Gastrocnemius medialis (tissue), 4 donors: ENCODE measurements at regions not wholly inside any gene's neighbourhood (a gene's known extent, or its start where the extent isn't known, plus 50 kb on each side); places are given as distances from the start of the nearest gene placed in this dataset.
A peak's percentile ranks its signal among the peaks of the same experiment; 100 is the strongest.
"Not testable (repeated sequence)": the region's sequence is repeated elsewhere in the genome, so short reads cannot be mapped to it uniquely, and the experiment has no call there.

Experiments
- ATAC-seq, 2 donors: fragments of 150-250 bp; one replicate each; pipeline ENCODE4 v1.9.1; 2016
- DNase-seq, 2 donors: peaks; one replicate each; pipeline ENCODE4 v3.0.0-alpha.2; 2019
- H3K27ac ChIP-seq, 4 donors: fragments of 200-600 bp; sonication (generic); 1 replicate in 1 of 4; 2 replicates in 3 of 4; pipeline ENCODE4 v1.5.1; 2016 to 2018; ENCODE audit warnings: mild to moderate bottlenecking in 2 of 4, moderate library complexity in 1 of 4
- H3K27me3 ChIP-seq, 3 donors: fragments of 200-600 bp; sonication (generic) in 2 of 3; 1 replicate in 1 of 3; 2 replicates in 2 of 3; pipeline versions ENCODE4 v1.5.1 to v1.6.0; 2016 to 2019; ENCODE audit warnings: mild to moderate bottlenecking in 1 of 3, moderate library complexity in 1 of 3
- H3K36me3 ChIP-seq, 2 donors: fragments of 200-600 bp; sonication (generic) in 1 of 2; one replicate each; pipeline ENCODE4 v1.5.1; 2017 to 2018
- H3K4me1 ChIP-seq, 2 donors: fragments of 200-600 bp; sonication (generic) in 1 of 2; one replicate each; pipeline ENCODE4 v1.5.1; 2016 to 2017; ENCODE audit warnings: mild to moderate bottlenecking in 2 of 2
- H3K4me3 ChIP-seq, 4 donors: fragments of 200-600 bp; sonication (generic) in 3 of 4; 1 replicate in 1 of 4; 2 replicates in 3 of 4; pipeline ENCODE4 v1.5.1; 2016 to 2019; ENCODE audit warnings: mild to moderate bottlenecking in 2 of 4
- H3K9me3 ChIP-seq, 3 donors: fragments of 200-600 bp; sonication (generic) in 2 of 3; 1 replicate in 1 of 3; 2 replicates in 2 of 3; pipeline ENCODE4 v1.5.1; 2016 to 2019
- in situ Hi-C, 4 donors: fragments of 200-750 bp; cut with MboI; loops; one replicate each; pipeline versions ENCODE4 v1.15.0 to v1.8.0; 2017; ENCODE audit warnings: low sequenced_read_pairs in 4 of 4
- intact Hi-C: fragments of 100-400 bp; cut with DNase I; formaldehyde crosslinking; loops from one replicate; pipeline ENCODE4 v1.15.1; 2023; ENCODE audit warnings: low total_unique reads

DNA sequence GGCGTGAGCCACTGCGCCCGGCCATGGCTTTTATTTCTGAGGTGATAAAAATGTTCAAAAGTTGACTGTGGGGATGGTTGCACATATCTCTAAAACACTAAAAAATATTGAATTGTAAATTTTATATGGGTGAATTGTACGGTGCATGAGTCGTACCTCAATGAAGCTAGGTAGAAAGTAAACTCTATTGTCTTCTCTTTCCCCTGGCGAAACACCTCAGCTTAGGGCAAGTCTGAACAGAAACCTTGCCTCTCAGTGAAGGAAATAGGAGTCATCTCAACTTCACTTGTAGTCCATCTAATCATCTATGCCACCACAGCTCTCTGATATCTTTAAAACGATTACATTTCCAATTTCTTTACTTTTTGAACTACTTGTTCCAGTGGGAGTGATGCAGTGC lies 309.6 kb downstream of the SPATA31A1 start:
- H3K4me3 ChIP-seq, H3K36me3 ChIP-seq, H3K27ac ChIP-seq, H3K27me3 ChIP-seq, H3K4me1 ChIP-seq, DNase-seq, intact Hi-C loops, ATAC-seq, H3K9me3 ChIP-seq, in situ Hi-C loops: not testable (repeated sequence)

GRCh38 chr9:39674437-39675210 lies 319.2 kb downstream of the SPATA31A1 start:
- H3K4me3 ChIP-seq, H3K27me3 ChIP-seq, H3K4me1 ChIP-seq, H3K9me3 ChIP-seq, in situ Hi-C loops, intact Hi-C loops, ATAC-seq, H3K36me3 ChIP-seq, DNase-seq, H3K27ac ChIP-seq: not testable (repeated sequence)

GRCh38 chr9:39675211-39675553 lies 319.7 kb downstream of the SPATA31A1 start:
- intact Hi-C loops, H3K9me3 ChIP-seq, H3K27ac ChIP-seq, H3K4me1 ChIP-seq, H3K27me3 ChIP-seq, in situ Hi-C loops, H3K36me3 ChIP-seq, DNase-seq, H3K4me3 ChIP-seq, ATAC-seq: not testable (repeated sequence)

GRCh38 chr9:39678534-39679263 lies 323.2 kb downstream of the SPATA31A1 start:
- intact Hi-C loops, H3K4me1 ChIP-seq, H3K9me3 ChIP-seq, H3K36me3 ChIP-seq, H3K27me3 ChIP-seq, ATAC-seq, in situ Hi-C loops, H3K27ac ChIP-seq, DNase-seq, H3K4me3 ChIP-seq: not testable (repeated sequence)

- DNase-seq, H3K27me3 ChIP-seq, H3K36me3 ChIP-seq, H3K4me3 ChIP-seq, H3K27ac ChIP-seq, H3K9me3 ChIP-seq, in situ Hi-C loops, H3K4me1 ChIP-seq, ATAC-seq, intact Hi-C loops: not testable (repeated sequence)
These were observed 325.4 kb downstream of the SPATA31A1 start for GRCh38 chr9:39680694-39681401.

DNA sequence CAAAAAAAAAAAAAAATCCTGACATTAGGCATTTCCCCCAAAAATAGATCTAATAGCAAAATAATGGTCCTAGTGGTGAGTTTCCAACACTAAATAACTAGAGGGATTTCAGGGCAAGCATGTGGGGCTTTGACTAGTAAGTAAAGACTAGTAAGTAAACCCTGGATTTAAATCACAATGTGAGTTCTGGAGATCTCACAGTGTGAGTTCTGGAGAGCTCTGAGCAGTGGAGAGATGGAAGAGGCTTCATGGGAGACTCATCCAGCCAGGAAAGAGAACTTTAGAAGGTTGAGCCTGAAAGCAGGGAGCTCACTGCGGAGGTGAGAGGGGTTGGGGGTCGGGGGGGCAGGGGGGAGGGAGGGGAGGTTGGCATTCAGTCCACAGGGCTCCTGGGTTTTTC lies 373.4 kb downstream of the SPATA31A1 start:
- H3K27me3 ChIP-seq, H3K36me3 ChIP-seq, H3K4me3 ChIP-seq, in situ Hi-C loops, DNase-seq, intact Hi-C loops, ATAC-seq, H3K9me3 ChIP-seq, H3K27ac ChIP-seq, H3K4me1 ChIP-seq: not testable (repeated sequence)

GRCh38 chr9:39744898-39745297 lies 389.4 kb downstream of the SPATA31A1 start:
- H3K4me1 ChIP-seq, H3K27ac ChIP-seq, intact Hi-C loops, ATAC-seq, in situ Hi-C loops, H3K27me3 ChIP-seq, H3K36me3 ChIP-seq, H3K4me3 ChIP-seq, H3K9me3 ChIP-seq, DNase-seq: not testable (repeated sequence)

DNA sequence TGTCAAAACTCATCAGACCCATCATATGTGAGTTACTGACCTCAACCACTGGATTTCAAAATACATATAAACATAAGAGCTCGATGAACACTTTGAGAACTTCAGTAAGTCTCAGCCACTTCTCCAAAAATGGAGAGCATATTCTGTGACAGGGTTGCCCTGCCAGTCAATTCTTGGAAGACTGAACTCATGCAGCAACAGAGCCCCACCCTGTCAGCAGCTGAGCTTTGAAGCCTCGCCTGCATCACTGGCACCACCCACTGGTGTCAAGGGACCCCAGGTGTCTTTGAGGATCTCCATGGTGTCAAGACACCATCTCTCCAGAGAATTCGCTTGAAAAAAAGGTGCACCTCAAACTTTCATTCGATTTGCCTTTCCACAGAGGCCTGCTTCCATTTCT lies 420.1 kb downstream of the SPATA31A1 start:
- H3K4me3 ChIP-seq, DNase-seq, intact Hi-C loops, in situ Hi-C loops, H3K36me3 ChIP-seq, H3K4me1 ChIP-seq, H3K27ac ChIP-seq, H3K27me3 ChIP-seq, H3K9me3 ChIP-seq, ATAC-seq: not testable (repeated sequence)

- H3K27me3 ChIP-seq, H3K36me3 ChIP-seq, in situ Hi-C loops, H3K9me3 ChIP-seq, intact Hi-C loops, H3K4me1 ChIP-seq: not testable (repeated sequence)
- peak overlapping the region in 2 of 4 donors; percentile 29 to 45 for H3K27ac ChIP-seq
- H3K4me3 ChIP-seq = peak overlapping the region; percentile 37 to 49 (median 40)
- DNase-seq (peak; percentile 20 to 44), ATAC-seq (peak; percentile 100)
These were observed 435.9 kb downstream of the SPATA31A1 start for GRCh38 chr9:39791356-39791755.

DNA sequence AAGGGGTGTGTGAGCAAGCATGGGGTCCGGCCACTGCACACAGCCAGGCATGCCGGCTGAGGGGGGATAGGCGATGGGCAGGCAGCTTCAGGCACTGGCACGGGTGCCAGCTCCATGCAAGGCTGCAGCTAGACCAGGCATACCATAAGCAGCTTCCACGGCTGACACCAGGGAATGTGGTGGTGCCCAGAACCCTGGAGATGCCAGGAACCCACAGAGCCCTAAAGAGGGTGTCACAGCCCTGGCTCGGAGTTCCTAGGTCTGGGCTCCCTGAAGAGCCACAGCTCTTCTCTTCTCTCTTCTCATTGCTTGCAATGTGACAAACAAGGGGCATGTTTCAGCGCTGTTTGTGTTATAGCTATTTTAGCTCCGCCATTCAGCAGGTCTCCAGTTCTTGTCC lies 442.5 kb downstream of the SPATA31A1 start:
- H3K9me3 ChIP-seq, in situ Hi-C loops, H3K36me3 ChIP-seq, H3K27ac ChIP-seq, H3K4me1 ChIP-seq, DNase-seq, ATAC-seq, H3K27me3 ChIP-seq, H3K4me3 ChIP-seq, intact Hi-C loops: not testable (repeated sequence)

DNA sequence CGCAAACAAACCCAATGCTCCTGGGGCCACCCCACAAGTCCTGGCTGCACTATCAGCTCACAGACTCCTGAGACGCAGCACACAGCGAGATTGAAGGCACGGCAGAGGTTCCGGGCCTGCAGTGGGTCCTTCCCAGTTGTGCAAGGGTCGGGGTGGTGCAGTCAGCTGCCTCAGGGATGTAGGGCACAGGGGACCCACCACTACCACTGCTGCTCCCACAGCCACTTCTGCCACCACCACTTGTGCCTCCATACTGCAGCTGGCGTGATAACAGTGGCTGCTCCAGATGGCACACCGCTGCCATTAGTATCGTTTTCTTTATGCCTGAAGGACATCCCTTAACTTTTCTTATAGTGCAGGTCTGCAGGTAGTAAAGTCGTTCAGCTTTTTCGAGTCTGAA lies 443.8 kb downstream of the SPATA31A1 start:
- intact Hi-C loops, H3K27ac ChIP-seq, H3K36me3 ChIP-seq, DNase-seq, H3K4me3 ChIP-seq, H3K9me3 ChIP-seq, H3K27me3 ChIP-seq, in situ Hi-C loops, H3K4me1 ChIP-seq, ATAC-seq: not testable (repeated sequence)
